ENCODE measurements at regions not wholly inside any gene's neighbourhood (a gene's known extent, or its start where the extent isn't known, plus 50 kb on each side); places are given as distances from the start of the nearest gene placed in this dataset.

DNA sequence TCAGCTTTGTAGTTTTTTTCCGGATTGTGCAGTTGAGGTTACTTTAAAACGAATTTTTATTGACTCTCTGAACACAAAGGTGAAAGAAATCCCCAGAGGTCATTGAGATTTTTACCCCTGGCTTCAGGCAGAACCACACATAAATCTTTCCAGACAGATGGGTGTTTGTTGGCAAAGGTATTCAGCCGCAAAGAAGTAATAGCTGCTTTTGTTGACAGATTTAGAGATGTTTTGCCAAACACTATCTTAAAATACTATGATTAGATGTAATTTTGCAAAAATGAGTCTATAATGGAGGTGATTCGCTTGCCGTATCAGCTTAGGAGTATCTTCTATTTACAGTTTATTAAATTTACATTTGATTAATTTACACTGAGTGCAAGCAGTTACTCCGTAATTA is 418.3 kb upstream of the CLINT1 start:
- H3K9ac ChIP-seq (ENCODE audit: insufficient read depth, low read depth, low read length), result no peak overlapping the region
- no peak overlapping the region for H2AFZ ChIP-seq (ENCODE audit: low read length)
- intact Hi-C loops (cut with micrococcal nuclease; ENCODE audit: unreplicated experiment), result no loop called here
- BruUV-seq (replicated peaks), result no TSS peak
- H3K27me3 ChIP-seq (ENCODE audit: control insufficient read depth in 1 of 2, insufficient read depth in 2 of 2, low read length in 2 of 2), result no peaks in the 10 kb centered on the region
- WGBS (ENCODE audit: low lambda C conversion rate), result 23% methylated on average over 6 of the region's 6 CpGs
- no peaks in the 10 kb centered on the region for H3K79me2 ChIP-seq (ENCODE audit: insufficient read depth, low read length)
- TF ChIP-seq GPN1 (CRISPR knock-in tag; IDR thresholded peaks at IDR 0.05; ENCODE audit: borderline replicate concordance) (no peak), SMC3 (IDR thresholded peaks at IDR 0.05; ENCODE audit: low read length) (no peak)
- no peaks in the 10 kb centered on the region for H3K9me3 ChIP-seq (ENCODE audit: low read length)
- in situ Hi-C loops (cut with HindIII; ENCODE audit: extremely low pct_ligation_motif_present, low pct_unique_long_range_greater_than_20kb), result no loop called here
- no peak for DNase-seq (ENCODE audit: low spot score)
- no peak for FAIRE-seq
- no peak overlapping the region for H3K27ac ChIP-seq (ENCODE audit: extremely low read length, insufficient read depth, low read length)
- ATAC-seq, result no peak
- no peak overlapping the region for H3K4me3 ChIP-seq (replicated peaks in 1 of 3; ENCODE audit: insufficient read depth in 1 of 3, low read depth in 2 of 3, low read length in 3 of 3)
- H3K36me3 ChIP-seq (replicated peaks in 1 of 2; ENCODE audit: control insufficient read depth in 1 of 2, insufficient read depth in 2 of 2, low read length in 2 of 2), result no peaks in the 10 kb centered on the region
- POLR2A ChIA-PET, result no interaction called here
- H3K4me2 ChIP-seq (ENCODE audit: low read depth, low read length), result no peak overlapping the region
- no peaks in the 10 kb centered on the region for H3K4me1 ChIP-seq (ENCODE audit: insufficient read depth, low read length)
- no peaks in the 10 kb centered on the region for H4K20me1 ChIP-seq (ENCODE audit: insufficient read depth, low read length)
- CTCF ChIA-PET (ENCODE audit: low intra/inter-chr PET ratio, low total read pairs), result no interaction called here

DNA sequence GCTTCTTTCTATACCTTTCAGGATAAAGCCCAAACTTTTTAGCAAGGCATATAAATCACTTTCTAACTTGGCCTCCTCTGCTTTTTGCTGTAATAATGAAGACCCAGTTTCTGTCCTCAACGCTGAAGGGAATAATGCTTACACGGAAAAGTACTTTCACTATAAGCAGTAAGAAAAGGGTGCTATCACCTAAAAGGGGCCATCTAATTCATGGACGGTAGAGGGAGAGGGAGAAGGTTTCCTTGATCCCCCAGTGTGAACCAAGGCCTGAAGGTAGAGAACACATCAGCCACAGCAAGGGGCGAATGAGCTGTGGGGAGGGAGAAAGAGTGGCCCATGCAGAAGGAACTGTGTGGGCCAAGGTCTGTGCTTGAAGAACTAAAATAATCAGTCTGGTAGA is 417.7 kb upstream of the CLINT1 start:
- Histone ChIP-seq H3K27me3 (ENCODE audit: control insufficient read depth in 1 of 2, insufficient read depth in 2 of 2, low read length in 2 of 2) (no peaks in the 10 kb centered on the region), H3K9ac (ENCODE audit: insufficient read depth, low read depth, low read length) (no peak overlapping the region), H3K4me1 (ENCODE audit: insufficient read depth, low read length) (no peaks in the 10 kb centered on the region), H4K20me1 (ENCODE audit: insufficient read depth, low read length) (no peaks in the 10 kb centered on the region), H3K27ac (ENCODE audit: extremely low read length, insufficient read depth, low read length) (no peak overlapping the region), H3K4me3 (replicated peaks in 1 of 3; ENCODE audit: insufficient read depth in 1 of 3, low read depth in 2 of 3, low read length in 3 of 3) (no peak overlapping the region), H3K9me3 (ENCODE audit: low read length) (no peaks in the 10 kb centered on the region), H3K36me3 (replicated peaks in 1 of 2; ENCODE audit: control insufficient read depth in 1 of 2, insufficient read depth in 2 of 2, low read length in 2 of 2) (no peaks in the 10 kb centered on the region), H3K4me2 (ENCODE audit: low read depth, low read length) (no peak overlapping the region), H2AFZ (ENCODE audit: low read length) (no peak overlapping the region), H3K79me2 (ENCODE audit: insufficient read depth, low read length) (no peaks in the 10 kb centered on the region)
- WGBS (ENCODE audit: low lambda C conversion rate), result 29% methylated on average over 4 of the region's 4 CpGs
- no peak for ATAC-seq
- no peak for DNase-seq (ENCODE audit: low spot score)
- in situ Hi-C loops (cut with HindIII; ENCODE audit: extremely low pct_ligation_motif_present, low pct_unique_long_range_greater_than_20kb) (no loop called here), intact Hi-C loops (cut with micrococcal nuclease; ENCODE audit: unreplicated experiment) (no loop called here)
- TF ChIP-seq SMAD3 (CRISPR knock-in tag; IDR thresholded peaks at IDR 0.05) (no peak), ZNF570 (CRISPR knock-in tag; IDR thresholded peaks at IDR 0.05; ENCODE audit: borderline replicate concordance) (no peak), SIN3A (IDR thresholded peaks at IDR 0.05; ENCODE audit: borderline replicate concordance, low read depth, low read length) (no peak), KDM2A (CRISPR knock-in tag; IDR thresholded peaks at IDR 0.05; ENCODE audit: borderline replicate concordance, low read depth) (no peak), ZNF816 (CRISPR knock-in tag; IDR thresholded peaks at IDR 0.05; ENCODE audit: borderline replicate concordance) (no peak), MAZ (IDR thresholded peaks at IDR 0.05; ENCODE audit: borderline replicate concordance, low read depth, low read length) (no peak), MAZ (CRISPR knock-in tag; IDR thresholded peaks at IDR 0.05; ENCODE audit: low read depth) (no peak), SOX13 (IDR thresholded peaks at IDR 0.05) (no peak), SOX13 (CRISPR knock-in tag; conservative IDR thresholded peaks at IDR 0.05 in 1 of 2, IDR thresholded peaks at IDR 0.05 in 1 of 2) (no peak), SCMH1 (CRISPR knock-in tag; IDR thresholded peaks at IDR 0.05; ENCODE audit: borderline replicate concordance) (no peak)
- TF ChIP-seq, protein P1, sequence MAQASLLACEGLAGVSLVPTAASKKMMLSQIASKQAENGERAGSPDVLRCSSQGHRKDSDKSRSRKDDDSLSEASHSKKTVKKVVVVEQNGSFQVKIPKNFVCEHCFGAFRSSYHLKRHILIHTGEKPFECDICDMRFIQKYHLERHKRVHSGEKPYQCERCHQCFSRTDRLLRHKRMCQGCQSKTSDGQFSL (CRISPR knock-in tag; IDR thresholded peaks at IDR 0.05), result no peak
- TF ChIP-seq, protein P2, sequence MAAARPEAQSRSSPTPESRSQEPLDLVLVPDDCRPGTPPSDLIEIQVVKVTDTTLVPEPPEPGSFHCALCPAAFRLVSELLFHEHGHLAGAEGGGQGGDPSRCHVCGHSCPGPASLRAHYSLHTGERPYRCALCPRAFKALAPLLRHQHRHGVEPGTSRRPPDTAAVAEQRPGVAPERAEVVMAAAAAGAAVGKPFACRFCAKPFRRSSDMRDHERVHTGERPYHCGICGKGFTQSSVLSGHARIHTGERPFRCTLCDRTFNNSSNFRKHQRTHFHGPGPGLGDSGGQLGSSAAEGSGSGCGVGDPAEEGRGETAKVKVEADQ (CRISPR knock-in tag; IDR thresholded peaks at IDR 0.05; ENCODE audit: borderline replicate concordance), result no peak
- TF ChIP-seq, protein P3, sequence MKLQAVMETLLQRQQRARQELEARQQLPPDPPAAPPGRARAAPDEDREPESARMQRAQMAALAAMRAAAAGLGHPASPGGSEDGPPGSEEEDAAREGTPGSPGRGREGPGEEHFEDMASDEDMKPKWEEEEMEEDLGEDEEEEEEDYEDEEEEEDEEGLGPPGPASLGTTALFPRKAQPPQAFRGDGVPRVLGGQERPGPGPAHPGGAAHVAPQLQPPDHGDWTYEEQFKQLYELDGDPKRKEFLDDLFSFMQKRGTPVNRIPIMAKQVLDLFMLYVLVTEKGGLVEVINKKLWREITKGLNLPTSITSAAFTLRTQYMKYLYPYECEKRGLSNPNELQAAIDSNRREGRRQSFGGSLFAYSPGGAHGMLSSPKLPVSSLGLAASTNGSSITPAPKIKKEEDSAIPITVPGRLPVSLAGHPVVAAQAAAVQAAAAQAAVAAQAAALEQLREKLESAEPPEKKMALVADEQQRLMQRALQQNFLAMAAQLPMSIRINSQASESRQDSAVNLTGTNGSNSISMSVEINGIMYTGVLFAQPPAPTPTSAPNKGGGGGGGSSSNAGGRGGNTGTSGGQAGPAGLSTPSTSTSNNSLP (IDR thresholded peaks at IDR 0.05; ENCODE audit: low read depth, low read length), result no peak
- FAIRE-seq, result no peak
- ChIA-PET POLR2A (no interaction called here), CTCF (ENCODE audit: low intra/inter-chr PET ratio, low total read pairs) (no interaction called here)
- BruUV-seq (replicated peaks), result no TSS peak
